ENCODE measurements at regions not wholly inside any gene's neighbourhood (a gene's known extent, or its start where the extent isn't known, plus 50 kb on each side); places are given as distances from the start of the nearest gene placed in this dataset.
A peak's percentile ranks its signal among the peaks of the same experiment; 100 is the strongest.

- Mint-ChIP-seq H3K27ac (no peak overlapping the region), H3K36me3 (no peaks in the 10 kb centered on the region), H3K9me3 (no peaks in the 10 kb centered on the region)
- no peak for DNase-seq (ENCODE audit: low spot score in 2 of 2)
- no peak for ATAC-seq
Observed at GRCh38 chr2:224272237-224272910, 129.5 kb downstream of the FAM124B start.

GRCh38 chr2:224271617-224272236 is 130.2 kb downstream of the FAM124B start:
- no peak for DNase-seq (ENCODE audit: low spot score in 2 of 2)
- H3K27ac Mint-ChIP-seq = no peak overlapping the region
- no peaks in the 10 kb centered on the region for H3K36me3 Mint-ChIP-seq

GRCh38 chr2:224268441-224268840 is 133.5 kb downstream of the FAM124B start:
- Mint-ChIP-seq H3K27ac (no peak overlapping the region), H3K36me3 (no peaks in the 10 kb centered on the region), H3K9me3 (no peaks in the 10 kb centered on the region)
- DNase-seq (ENCODE audit: low spot score in 2 of 2) (no peak), ATAC-seq (no peak)

More at GRCh38 chr2:224271617-224272236, 130.2 kb downstream of the FAM124B start:
- ATAC-seq = no peak
- no peaks in the 10 kb centered on the region for H3K9me3 Mint-ChIP-seq

- no peak overlapping the region for H3K27ac Mint-ChIP-seq
Observed at GRCh38 chr2:224264259-224264658, 137.6 kb downstream of the FAM124B start.

GRCh38 chr2:224263571-224264043 is 138.3 kb downstream of the FAM124B start:
- no peaks in the 10 kb centered on the region for H3K36me3 Mint-ChIP-seq
- DNase-seq (ENCODE audit: low spot score in 2 of 2) (no peak), ATAC-seq (peak in 1 of 2 donors; percentile 35)
- no peak overlapping the region for H3K27ac Mint-ChIP-seq
- no peaks in the 10 kb centered on the region for H3K9me3 Mint-ChIP-seq

More at GRCh38 chr2:224264259-224264658, 137.6 kb downstream of the FAM124B start:
- ATAC-seq = no peak
- DNase-seq (ENCODE audit: low spot score in 2 of 2) = no peak
- H3K36me3 Mint-ChIP-seq = no peaks in the 10 kb centered on the region
- H3K9me3 Mint-ChIP-seq = no peaks in the 10 kb centered on the region

GRCh38 chr2:224261326-224261725 is 140.6 kb downstream of the FAM124B start:
- H3K36me3 Mint-ChIP-seq = no peaks in the 10 kb centered on the region
- no peak overlapping the region for H3K27ac Mint-ChIP-seq
- no peak for ATAC-seq
- DNase-seq (ENCODE audit: low spot score in 2 of 2) = no peak
- H3K9me3 Mint-ChIP-seq = no peaks in the 10 kb centered on the region

- peak in 1 of 2 donors; percentile 37 for ATAC-seq
- Mint-ChIP-seq H3K9me3 (no peaks in the 10 kb centered on the region), H3K27ac (no peak overlapping the region), H3K36me3 (no peaks in the 10 kb centered on the region)
- no peak for DNase-seq (ENCODE audit: low spot score in 2 of 2)
Observed at GRCh38 chr2:224260372-224261020, 141.4 kb downstream of the FAM124B start.

GRCh38 chr2:224259831-224260230 is 142.1 kb downstream of the FAM124B start:
- Mint-ChIP-seq H3K27ac (no peak overlapping the region), H3K36me3 (no peaks in the 10 kb centered on the region)
- no peak for DNase-seq (ENCODE audit: low spot score in 2 of 2)

GRCh38 chr2:224258059-224258458 is 143.8 kb downstream of the FAM124B start:
- H3K9me3 Mint-ChIP-seq = no peaks in the 10 kb centered on the region
- no peak for DNase-seq (ENCODE audit: low spot score in 2 of 2)
- H3K27ac Mint-ChIP-seq = no peak overlapping the region
- no peak for ATAC-seq
- no peaks in the 10 kb centered on the region for H3K36me3 Mint-ChIP-seq

More at GRCh38 chr2:224259831-224260230, 142.1 kb downstream of the FAM124B start:
- H3K9me3 Mint-ChIP-seq = no peaks in the 10 kb centered on the region
- no peak for ATAC-seq

- ATAC-seq = no peak
- Mint-ChIP-seq H3K9me3 (no peaks in the 10 kb centered on the region), H3K36me3 (no peaks in the 10 kb centered on the region), H3K27ac (no peak overlapping the region)
- DNase-seq (ENCODE audit: low spot score in 2 of 2) = no peak
Observed at GRCh38 chr2:224257156-224257555, 144.8 kb downstream of the FAM124B start.

GRCh38 chr2:224253464-224253863 is 148.4 kb downstream of the FAM124B start:
- no peaks in the 10 kb centered on the region for H3K36me3 Mint-ChIP-seq

GRCh38 chr2:224252631-224253030 is 149.3 kb downstream of the FAM124B start:
- Mint-ChIP-seq H3K36me3 (no peaks in the 10 kb centered on the region), H3K9me3 (no peaks in the 10 kb centered on the region), H3K27ac (no peak overlapping the region)
- DNase-seq (ENCODE audit: low spot score in 2 of 2) = no peak
- no peak for ATAC-seq

More at GRCh38 chr2:224253464-224253863, 148.4 kb downstream of the FAM124B start:
- Mint-ChIP-seq H3K9me3 (no peaks in the 10 kb centered on the region), H3K27ac (no peak overlapping the region)
- ATAC-seq = no peak
- no peak for DNase-seq (ENCODE audit: low spot score in 2 of 2)

- no peak for DNase-seq (ENCODE audit: low spot score in 2 of 2)
- no peak for ATAC-seq
- Mint-ChIP-seq H3K36me3 (no peaks in the 10 kb centered on the region), H3K27ac (no peak overlapping the region), H3K9me3 (no peaks in the 10 kb centered on the region)
Observed at GRCh38 chr2:224248944-224249371, 152.9 kb downstream of the FAM124B start.

GRCh38 chr2:224242561-224242960 is 159.3 kb downstream of the FAM124B start:
- no peak overlapping the region for H3K27ac Mint-ChIP-seq
- no peak for DNase-seq (ENCODE audit: low spot score in 2 of 2)

GRCh38 chr2:224241812-224242211 is 160.1 kb downstream of the FAM124B start:
- H3K9me3 Mint-ChIP-seq = no peaks in the 10 kb centered on the region
- no peak for ATAC-seq
- no peaks in the 10 kb centered on the region for H3K36me3 Mint-ChIP-seq
- no peak for DNase-seq (ENCODE audit: low spot score in 2 of 2)
- H3K27ac Mint-ChIP-seq = no peak overlapping the region

More at GRCh38 chr2:224242561-224242960, 159.3 kb downstream of the FAM124B start:
- H3K36me3 Mint-ChIP-seq = no peaks in the 10 kb centered on the region
- no peaks in the 10 kb centered on the region for H3K9me3 Mint-ChIP-seq
- no peak for ATAC-seq

GRCh38 chr2:224241001-224241400 is 160.9 kb downstream of the FAM124B start:
- Mint-ChIP-seq H3K27ac (no peak overlapping the region), H3K9me3 (peaks cover 0 to 4% of the 10 kb centered on the region in 2 donors), H3K36me3 (no peaks in the 10 kb centered on the region)
- DNase-seq (ENCODE audit: low spot score in 2 of 2) (no peak), ATAC-seq (no peak)

- no peaks in the 10 kb centered on the region for H3K9me3 Mint-ChIP-seq
- no peak for ATAC-seq
- no peak overlapping the region for H3K27ac Mint-ChIP-seq
Observed at GRCh38 chr2:224223851-224224555, 177.9 kb downstream of the FAM124B start.

More at GRCh38 chr2:224223851-224224555, 177.9 kb downstream of the FAM124B start:
- no peak for DNase-seq (ENCODE audit: low spot score in 2 of 2)
- H3K36me3 Mint-ChIP-seq = no peaks in the 10 kb centered on the region

Measured in activated naive CD4-positive, alpha-beta T cell treated with anti-CD3 and anti-CD28 coated beads, Interleukin-2, amount 50 U/mL, for 72 hours (primary cell).